Activated naive CD4-positive, alpha-beta T cell treated with anti-CD3 and anti-CD28 coated beads for 36 hours (primary cell): ENCODE measurements at regions not wholly inside any gene's neighbourhood (a gene's known extent, or its start where the extent isn't known, plus 50 kb on each side); places are given as distances from the start of the nearest gene placed in this dataset.

Experiments
- CTCF ChIA-PET: fragments of 350-600 bp; sonication (Branson Sonifier 250); formaldehyde crosslinking; loops from one replicate; lab custom pipeline; 2021; ENCODE audit warnings: antibody characterized with exemption; lab: Charles Lee
- DNase-seq: peaks from one replicate; pipeline ENCODE4 v3.0.0-alpha.2; 2020
- H3K27ac Mint-ChIP-seq: one replicate; pipeline ENCODE4 v1.8.0; 2021; ENCODE audit warnings: mild to moderate bottlenecking, mixed read lengths
- H3K27me3 Mint-ChIP-seq: one replicate; pipeline ENCODE4 v1.8.0; 2021; ENCODE audit warnings: low read depth, mixed read lengths
- H3K36me3 Mint-ChIP-seq: one replicate; pipeline ENCODE4 v1.8.0; 2021; ENCODE audit warnings: low read depth, mixed read lengths
- H3K4me1 Mint-ChIP-seq: one replicate; pipeline ENCODE4 v1.8.0; 2021; ENCODE audit warnings: low read depth, mixed read lengths
- H3K4me3 Mint-ChIP-seq: one replicate; pipeline ENCODE4 v1.8.0; 2021; ENCODE audit warnings: mild to moderate bottlenecking, moderate library complexity, mixed read lengths
- H3K9me3 Mint-ChIP-seq: one replicate; pipeline ENCODE4 v1.8.0; 2021; ENCODE audit warnings: mixed read lengths
- intact Hi-C: fragments of 100-400 bp; cut with micrococcal nuclease; formaldehyde crosslinking; loops from one replicate; pipeline ENCODE4 v1.15.1; 2023

DNA sequence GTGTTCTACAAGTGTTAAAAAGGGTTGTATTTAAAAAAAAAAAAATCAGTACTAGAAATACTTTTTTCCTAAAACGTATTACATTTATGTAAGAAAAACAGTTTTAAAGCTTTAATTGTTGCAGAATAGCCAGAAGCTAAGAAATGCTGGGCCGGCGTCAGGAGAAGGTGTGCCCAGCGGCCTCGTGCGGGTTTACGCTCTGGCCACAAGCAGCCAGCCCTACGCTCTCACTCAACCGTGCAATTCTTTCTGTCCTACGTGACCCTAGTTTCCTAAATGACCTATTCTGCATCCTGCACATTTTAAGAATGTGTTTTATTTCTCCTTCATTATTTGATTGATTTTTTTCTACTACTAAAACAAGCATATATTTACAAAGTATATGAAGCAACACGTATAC is 279.7 kb upstream of the KLF14 start:
- Mint-ChIP-seq H3K27me3 (no peaks in the 10 kb centered on the region), H3K27ac (peak overlapping the region; percentile 91), H3K9me3 (peaks cover 2% of the 10 kb centered on the region), H3K4me1 (peaks cover 83% of the 10 kb centered on the region), H3K36me3 (peaks cover 7% of the 10 kb centered on the region), H3K4me3 (no peak overlapping the region)
- CTCF ChIA-PET: interaction anchor here (0.8 to 1.0 kb wide), 3 partner anchors 15 to 32 kb away, joined by 3 to 5 read pairs (median 5); no protein-coding TSS in a partner anchor
- intact Hi-C loops: loop anchor here (5.0 to 10.0 kb wide), 3 partner anchors 314 to 1061 kb away; partner anchors contain the start of genes MKLN1 and UBE2H
- no peak for DNase-seq

DNA sequence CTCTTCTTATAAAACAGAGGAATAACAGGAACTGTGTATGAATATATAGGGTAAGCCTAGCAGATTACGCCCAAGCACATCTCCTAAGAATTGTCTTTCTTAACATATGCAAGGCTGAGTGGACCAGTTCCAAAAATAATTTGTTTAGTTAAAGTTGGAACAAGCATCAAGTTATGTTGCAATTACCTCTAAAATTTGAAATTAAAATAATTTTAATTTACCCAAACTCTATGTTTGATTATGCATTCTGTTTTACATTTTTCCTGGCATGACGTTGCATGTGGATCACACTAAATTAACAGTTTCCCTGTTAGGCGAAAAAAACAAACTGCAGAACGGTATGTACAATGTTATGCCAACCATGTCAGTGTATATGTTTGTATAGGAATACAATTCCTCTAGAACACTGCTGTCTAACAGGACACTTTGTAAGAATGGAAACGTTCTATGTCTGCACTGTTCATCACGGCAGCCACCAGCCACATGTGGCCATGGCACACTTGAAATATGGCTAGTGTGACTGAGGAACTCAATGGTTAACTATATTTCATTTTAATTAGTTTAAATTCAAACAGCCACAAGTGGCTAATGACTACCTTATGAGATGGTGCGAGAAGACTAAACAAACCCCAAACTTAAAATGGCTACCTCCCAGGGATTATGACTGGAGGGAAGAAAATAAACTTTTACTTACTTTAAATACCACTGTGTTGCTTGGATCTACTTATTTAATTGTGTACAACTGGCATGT is 281.1 kb upstream of the KLF14 start:
- peaks cover 82% of the 10 kb centered on the region for H3K4me1 Mint-ChIP-seq
- no peaks in the 10 kb centered on the region for H3K27me3 Mint-ChIP-seq
- H3K4me3 Mint-ChIP-seq: no peak overlapping the region
- peak overlapping the region; percentile 22 for H3K27ac Mint-ChIP-seq
- peaks cover 2% of the 10 kb centered on the region for H3K9me3 Mint-ChIP-seq
- no peak for DNase-seq
- intact Hi-C loops: loop anchor here (5.0 to 10.0 kb wide), 3 partner anchors 312 to 1063 kb away; partner anchors contain the start of genes MKLN1 and UBE2H
- peaks cover 7% of the 10 kb centered on the region for H3K36me3 Mint-ChIP-seq
- CTCF ChIA-PET: interaction anchor here (0.9 to 1.0 kb wide), 2 partner anchors 25 to 33 kb away, joined by 3 to 5 read pairs; no protein-coding TSS in a partner anchor

DNA sequence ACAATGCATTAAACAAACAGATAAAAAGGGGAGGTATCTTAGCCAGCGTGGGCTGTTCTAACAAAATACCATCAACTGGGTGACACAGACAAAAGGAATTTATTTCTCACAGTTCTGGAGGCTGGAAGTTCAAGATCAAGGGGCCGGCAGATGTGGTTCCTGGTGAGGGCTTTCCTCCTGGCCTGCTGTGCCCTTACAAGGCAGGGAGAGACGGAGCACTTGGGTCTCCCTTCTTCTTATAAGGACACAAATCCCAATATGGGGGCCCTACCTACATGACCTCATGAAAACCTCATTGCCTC is 281.6 kb upstream of the KLF14 start:
- Mint-ChIP-seq H3K4me3 (no peak overlapping the region), H3K36me3 (peaks cover 7% of the 10 kb centered on the region), H3K27ac (peak overlapping the region; percentile 22), H3K27me3 (no peaks in the 10 kb centered on the region), H3K9me3 (peaks cover 2% of the 10 kb centered on the region), H3K4me1 (peaks cover 82% of the 10 kb centered on the region)
- CTCF ChIA-PET: no interaction called here
- intact Hi-C loops: loop anchor here (10.0 kb wide), 1 partner anchor 371 kb away; no protein-coding TSS in a partner anchor
- DNase-seq: no peak

DNA sequence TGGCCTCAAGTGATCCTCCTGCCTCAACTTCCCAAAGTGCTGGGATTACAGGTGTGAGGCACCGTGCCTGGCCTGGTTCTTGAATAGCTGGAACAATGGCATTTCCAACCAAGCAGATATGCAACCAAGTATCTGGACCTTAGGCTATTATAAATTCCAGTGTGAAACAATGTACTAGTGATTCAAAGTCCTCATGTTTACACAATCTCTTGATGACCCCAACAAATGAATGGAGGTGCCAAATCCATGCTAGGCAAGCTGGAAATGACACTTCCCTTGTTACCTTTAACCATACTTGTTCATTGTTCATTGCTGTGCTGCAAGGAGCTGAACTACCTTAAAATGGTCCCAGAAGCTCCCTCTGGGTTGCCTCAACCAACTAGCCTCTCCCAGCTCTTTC is 282.2 kb upstream of the KLF14 start:
- H3K27me3 Mint-ChIP-seq: no peaks in the 10 kb centered on the region
- peaks cover 81% of the 10 kb centered on the region for H3K4me1 Mint-ChIP-seq
- H3K9me3 Mint-ChIP-seq: peaks cover 2% of the 10 kb centered on the region
- CTCF ChIA-PET: interaction anchor here (0.6 to 2.5 kb wide), 4 partner anchors 9 to 88 kb away, joined by 3 to 10 read pairs (median 5); no protein-coding TSS in a partner anchor
- no peak overlapping the region for H3K4me3 Mint-ChIP-seq
- intact Hi-C loops: loop anchor here (10.0 kb wide), 1 partner anchor 371 kb away; no protein-coding TSS in a partner anchor
- H3K36me3 Mint-ChIP-seq: peaks cover 7% of the 10 kb centered on the region
- no peak overlapping the region for H3K27ac Mint-ChIP-seq
- DNase-seq: no peak

DNA sequence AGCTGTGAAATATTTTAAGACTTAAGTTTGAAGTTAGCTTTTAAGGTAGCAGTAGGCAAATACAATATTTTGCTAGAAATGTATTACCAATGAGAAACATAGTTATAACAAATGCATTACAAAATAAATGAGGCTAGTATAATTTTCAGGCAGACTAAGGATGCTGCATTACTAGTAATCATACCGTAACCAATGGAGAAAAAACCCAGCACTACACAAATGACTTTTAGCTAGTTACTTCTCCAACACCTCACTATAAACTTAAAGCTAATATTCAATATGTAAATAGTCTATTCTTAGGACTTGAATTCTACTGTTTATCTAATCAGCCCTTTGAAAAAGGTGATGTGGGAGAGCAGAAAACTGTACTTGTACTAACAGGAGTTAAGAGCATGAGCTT is 285.3 kb upstream of the KLF14 start:
- intact Hi-C loops: loop anchor here (10.0 kb wide), 1 partner anchor 375 kb away; no protein-coding TSS in a partner anchor

DNA sequence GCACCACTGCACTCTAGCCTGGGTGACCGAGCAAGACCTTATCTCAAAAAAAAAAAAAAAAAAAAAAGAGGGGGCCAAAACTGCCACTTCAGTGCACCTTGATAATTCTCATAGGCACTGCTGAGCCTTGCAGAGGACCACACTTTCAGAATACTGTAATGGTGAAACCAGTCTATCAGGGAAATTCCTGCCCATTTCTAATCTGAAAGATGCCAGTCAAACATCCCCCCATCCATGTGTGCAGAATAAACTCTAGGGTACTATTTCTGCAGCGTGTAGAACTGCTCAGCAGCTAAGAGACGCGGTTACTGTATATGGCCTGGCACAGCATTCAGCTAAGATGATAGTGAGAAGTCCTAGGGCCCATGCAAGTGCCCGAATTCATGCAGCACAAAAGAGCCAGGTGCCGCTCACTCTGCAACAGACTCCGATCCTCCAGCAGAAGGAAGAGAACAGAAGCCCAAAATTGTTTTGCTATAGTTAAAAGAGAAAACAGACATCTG is 286.8 kb upstream of the KLF14 start:
- CTCF ChIA-PET: interaction anchor here (1.4 to 2.1 kb wide), 2 partner anchors 11 to 19 kb away, joined by 6 to 7 read pairs; no protein-coding TSS in a partner anchor
- H3K4me3 Mint-ChIP-seq: peak overlapping the region; percentile 33
- peaks cover 78% of the 10 kb centered on the region for H3K4me1 Mint-ChIP-seq
- H3K36me3 Mint-ChIP-seq: peaks cover 25% of the 10 kb centered on the region
- H3K27me3 Mint-ChIP-seq: no peaks in the 10 kb centered on the region
- intact Hi-C loops: loop anchor here (1.0 kb wide), 1 partner anchor 9 kb away; no protein-coding TSS in a partner anchor
- peaks cover 16% of the 10 kb centered on the region for H3K9me3 Mint-ChIP-seq
- H3K27ac Mint-ChIP-seq: peak overlapping the region; percentile 59
- no peak for DNase-seq

More for the DNA sequence above, 285.3 kb upstream of the KLF14 start:
- H3K27me3 Mint-ChIP-seq: no peaks in the 10 kb centered on the region
- H3K4me1 Mint-ChIP-seq: peaks cover 78% of the 10 kb centered on the region
- H3K27ac Mint-ChIP-seq: no peak overlapping the region
- CTCF ChIA-PET: interaction anchor here (0.6 to 1.5 kb wide), 5 partner anchors 11 to 72 kb away, joined by 3 to 6 read pairs (median 3); no protein-coding TSS in a partner anchor
- DNase-seq: no peak
- peaks cover 15% of the 10 kb centered on the region for H3K9me3 Mint-ChIP-seq
- H3K4me3 Mint-ChIP-seq: no peak overlapping the region
- peaks cover 23% of the 10 kb centered on the region for H3K36me3 Mint-ChIP-seq

DNA sequence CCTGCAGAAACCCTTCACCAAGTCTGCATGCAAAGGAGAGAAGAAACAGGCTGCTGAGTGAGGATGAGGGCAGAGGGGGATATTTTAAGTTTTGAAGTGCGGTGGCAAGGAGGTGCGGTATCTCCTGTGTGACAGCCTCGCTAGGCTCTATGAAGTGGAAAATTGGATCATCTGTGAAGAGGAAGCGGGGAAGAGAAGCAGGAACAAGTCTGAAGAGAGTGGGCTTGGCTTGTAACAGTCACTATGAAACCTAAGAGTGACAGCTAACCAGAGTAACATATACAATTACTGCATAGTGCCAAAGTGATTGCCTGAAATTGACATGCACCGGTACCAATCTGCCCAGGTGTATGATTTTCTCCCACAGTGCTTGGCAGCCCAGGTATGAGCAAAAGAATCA is 287.5 kb upstream of the KLF14 start:
- no peak for DNase-seq
- Mint-ChIP-seq H3K27ac (peak overlapping the region; percentile 50), H3K4me1 (peaks cover 78% of the 10 kb centered on the region), H3K9me3 (peaks cover 16% of the 10 kb centered on the region), H3K4me3 (peak overlapping the region; percentile 33), H3K36me3 (peaks cover 22% of the 10 kb centered on the region), H3K27me3 (no peaks in the 10 kb centered on the region)
- intact Hi-C loops: loop anchor here (1.0 kb wide), 1 partner anchor 9 kb away; no protein-coding TSS in a partner anchor
- CTCF ChIA-PET: interaction anchor here (0.8 to 2.1 kb wide), 4 partner anchors 12 to 92 kb away, joined by 3 to 7 read pairs (median 6); no protein-coding TSS in a partner anchor

DNA sequence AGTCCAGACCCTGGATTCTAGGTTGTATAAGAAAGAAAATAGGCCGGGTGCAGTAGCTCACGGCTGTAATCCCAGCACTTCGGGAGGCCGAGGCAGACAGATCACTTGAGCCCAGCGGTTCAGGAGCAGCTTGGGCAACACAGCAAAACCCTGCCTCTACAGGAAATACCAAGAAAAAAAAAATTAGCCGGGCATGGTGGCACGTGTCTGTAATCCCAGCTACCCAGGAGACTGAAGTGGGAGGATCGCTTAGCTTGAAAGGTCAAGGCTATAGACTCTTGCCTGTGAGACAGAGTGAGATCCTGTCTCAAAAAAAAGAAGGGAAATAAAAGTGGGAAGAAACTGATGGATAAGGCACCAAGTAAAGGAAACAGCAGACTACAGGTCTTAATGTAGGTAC is 287.9 kb upstream of the KLF14 start:
- H3K27ac Mint-ChIP-seq: peak overlapping the region; percentile 50
- H3K4me1 Mint-ChIP-seq: peaks cover 79% of the 10 kb centered on the region
- intact Hi-C loops: loop anchor here (1.0 kb wide), 1 partner anchor 10 kb away; no protein-coding TSS in a partner anchor
- DNase-seq: no peak
- peak overlapping the region; percentile 33 for H3K4me3 Mint-ChIP-seq
- no peaks in the 10 kb centered on the region for H3K27me3 Mint-ChIP-seq
- CTCF ChIA-PET: interaction anchor here (0.6 to 2.1 kb wide), 6 partner anchors 12 to 306 kb away, joined by 3 to 7 read pairs (median 5); no protein-coding TSS in a partner anchor
- peaks cover 16% of the 10 kb centered on the region for H3K9me3 Mint-ChIP-seq
- H3K36me3 Mint-ChIP-seq: peaks cover 22% of the 10 kb centered on the region

DNA sequence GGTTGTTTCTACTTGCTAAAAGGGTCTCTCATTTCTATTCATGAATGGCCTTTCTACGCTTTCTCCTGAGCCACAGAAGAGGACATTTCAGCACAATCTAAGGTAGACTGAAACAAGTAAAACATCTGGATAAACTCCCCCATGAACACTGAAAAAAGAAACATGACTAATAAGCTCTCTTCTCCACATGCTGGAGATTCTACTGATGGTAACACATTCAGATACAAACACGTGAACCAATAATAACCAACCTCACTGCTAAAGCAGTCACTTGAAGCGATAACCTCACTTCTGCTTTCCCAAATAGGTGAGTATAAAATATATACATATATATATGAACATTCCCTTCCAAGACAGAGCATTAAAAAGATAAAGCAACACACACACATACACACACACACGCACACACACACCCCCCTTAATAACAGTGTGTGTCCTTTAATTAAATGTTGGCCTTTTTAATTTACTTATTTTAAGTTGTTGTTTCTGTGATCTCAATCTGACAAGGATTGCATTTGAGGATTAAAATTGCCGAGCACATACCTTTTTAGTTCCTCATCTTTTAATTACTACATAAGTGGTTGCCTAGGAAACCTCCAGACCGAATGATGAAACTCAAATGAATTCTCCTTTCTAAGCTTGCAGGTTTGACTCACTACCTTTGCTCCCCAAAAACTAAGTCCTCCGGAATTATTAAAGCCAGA is 292.4 kb upstream of the KLF14 start:
- Mint-ChIP-seq H3K27ac (peak overlapping the region; percentile 72), H3K4me3 (no peak overlapping the region), H3K4me1 (peaks cover 84% of the 10 kb centered on the region), H3K27me3 (no peaks in the 10 kb centered on the region), H3K36me3 (peaks cover 29% of the 10 kb centered on the region), H3K9me3 (peaks cover 24% of the 10 kb centered on the region)
- CTCF ChIA-PET: interaction anchor here (1.1 to 3.0 kb wide), 3 partner anchors 14 to 80 kb away, joined by 3 to 14 read pairs (median 11); no protein-coding TSS in a partner anchor
- DNase-seq: no peak
- intact Hi-C loops: loop anchor here (1.0 kb wide), 1 partner anchor 113 kb away; no protein-coding TSS in a partner anchor

DNA sequence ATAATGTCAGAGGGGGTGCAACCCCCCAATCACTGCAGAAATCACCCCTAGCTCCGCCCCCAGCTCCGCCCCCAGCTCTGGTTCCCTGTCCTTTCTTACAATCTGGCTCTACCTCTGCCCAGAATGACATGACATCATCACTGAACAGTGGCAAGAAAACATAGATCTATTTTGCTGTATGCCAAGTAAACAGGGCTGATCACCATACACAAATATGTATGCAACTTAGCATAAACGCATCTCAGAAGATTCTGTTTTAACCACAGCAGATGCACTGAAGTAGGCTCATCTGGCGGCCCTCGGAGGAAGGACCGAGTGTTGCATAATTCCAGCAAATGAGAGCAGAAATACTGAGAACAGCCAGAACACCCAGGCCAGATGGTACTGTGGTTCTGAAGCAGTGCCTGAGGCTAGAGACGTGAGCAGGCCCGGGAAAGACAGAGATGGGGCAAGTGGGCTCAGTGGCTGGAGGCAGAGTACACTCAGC is 293.3 kb upstream of the KLF14 start:
- DNase-seq: peak; percentile 52
- Mint-ChIP-seq H3K27me3 (no peaks in the 10 kb centered on the region), H3K4me3 (no peak overlapping the region), H3K9me3 (peaks cover 24% of the 10 kb centered on the region), H3K36me3 (peaks cover 28% of the 10 kb centered on the region), H3K4me1 (peaks cover 86% of the 10 kb centered on the region), H3K27ac (peak overlapping the region; percentile 74)
- intact Hi-C loops: no loop called here
- CTCF ChIA-PET: interaction anchor here (0.7 to 3.0 kb wide), 6 partner anchors 13 to 63 kb away, joined by 3 to 14 read pairs (median 6); no protein-coding TSS in a partner anchor

DNA sequence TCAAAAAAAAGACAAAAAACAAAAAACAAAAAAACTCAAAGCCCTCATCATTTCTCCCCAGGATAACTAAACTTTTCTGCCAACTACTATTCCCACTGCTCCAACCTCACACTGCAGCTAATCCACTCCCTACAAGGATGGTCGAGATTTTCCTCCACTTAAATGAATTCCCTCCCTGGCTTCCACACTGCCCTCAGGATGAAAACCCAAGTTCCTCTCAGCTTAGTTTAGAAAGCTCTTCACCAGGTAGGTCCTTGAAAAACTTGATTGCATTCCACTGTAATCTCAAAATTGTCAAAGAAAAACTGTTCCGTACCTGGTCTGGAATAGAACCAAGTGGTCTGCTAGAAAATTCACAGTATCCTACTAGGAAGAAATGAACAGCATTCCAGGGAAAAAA is 294.3 kb upstream of the KLF14 start:
- CTCF ChIA-PET: interaction anchor here (0.7 to 3.0 kb wide), 7 partner anchors 12 to 64 kb away, joined by 3 to 14 read pairs (median 5); no protein-coding TSS in a partner anchor
- Mint-ChIP-seq H3K4me3 (no peak overlapping the region), H3K9me3 (peaks cover 19% of the 10 kb centered on the region), H3K4me1 (peaks cover 88% of the 10 kb centered on the region), H3K27ac (peak overlapping the region; percentile 74), H3K27me3 (no peaks in the 10 kb centered on the region), H3K36me3 (peaks cover 23% of the 10 kb centered on the region)
- intact Hi-C loops: no loop called here
- no peak for DNase-seq
